Tibial nerve (tissue), 4 donors: ENCODE measurements at regions not wholly inside any gene's neighbourhood (a gene's known extent, or its start where the extent isn't known, plus 50 kb on each side); places are given as distances from the start of the nearest gene placed in this dataset.

Experiments used
- CTCF ChIP-seq, 5 experiments: fragments of 200-600 bp in 3 of 5; fragments of 450-650 bp in 2 of 5; sonication (generic) in 3 of 5; IDR thresholded peaks; one replicate each; pipeline ENCODE4 v1.5.1; 2016 to 2019; ENCODE audit warnings: antibody characterized with exemption in 5 of 5, mild to moderate bottlenecking in 3 of 5, moderate library complexity in 2 of 5
- EP300 ChIP-seq, 2 donors: sonication (generic); formaldehyde crosslinking; IDR thresholded peaks; one replicate each; pipeline ENCODE4 v1.6.1; 2017; ENCODE audit warnings: antibody characterized with exemption in 2 of 2, mild to moderate bottlenecking in 1 of 2
- POLR2A ChIP-seq, 2 donors: fragments of 450-650 bp; IDR thresholded peaks; one replicate each; pipeline ENCODE4 v1.6.1; 2017; ENCODE audit warnings: antibody characterized with exemption in 2 of 2, mild to moderate bottlenecking in 2 of 2, moderate library complexity in 2 of 2

DNA sequence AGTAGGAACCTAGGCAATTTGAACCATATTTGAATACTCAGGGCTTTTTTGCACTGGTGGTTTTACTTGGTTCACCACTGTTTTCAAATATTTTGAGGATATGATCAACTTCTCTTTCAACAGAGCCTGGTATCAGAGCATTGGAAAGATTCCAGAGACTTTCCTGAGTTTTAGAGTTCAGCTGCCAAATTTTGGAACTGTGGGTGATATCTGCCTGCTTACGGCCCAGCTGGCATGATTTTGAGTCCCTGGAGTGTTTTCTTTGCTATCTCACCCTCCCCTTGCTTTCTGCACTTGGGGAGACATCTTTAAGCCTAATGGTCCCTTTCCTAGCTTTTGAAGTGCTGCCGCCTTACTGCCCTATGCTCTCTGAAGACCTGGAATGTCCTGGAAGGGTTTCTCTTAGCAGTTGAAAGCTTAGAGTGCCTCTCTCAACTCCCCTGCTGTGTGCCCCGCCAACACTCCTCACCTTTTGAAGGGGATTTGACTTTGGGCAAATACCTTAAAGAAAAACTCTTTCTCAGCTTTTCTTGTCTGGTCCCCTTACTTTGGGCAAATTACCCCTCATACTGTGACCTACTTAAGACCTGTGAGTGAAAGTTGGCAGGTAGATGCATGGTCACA, 539.1 kb downstream of the MFSD1 start:
- TF ChIP-seq CTCF (IDR thresholded peaks at IDR 0.05): no peak
- no peak for TF ChIP-seq EP300 (IDR thresholded peaks at IDR 0.05)
- no peak for TF ChIP-seq POLR2A (IDR thresholded peaks at IDR 0.05)
